GM21367 (cell line): ENCODE measurements at regions not wholly inside any gene's neighbourhood (a gene's known extent, or its start where the extent isn't known, plus 50 kb on each side); places are given as distances from the start of the nearest gene placed in this dataset.

Experiments used
- ATAC-seq: cut with Tn5 transposase; IDR thresholded peaks from one replicate; pipeline ENCODE4 v1.9.1; 2021; ENCODE audit not compliant: unreplicated experiment

- ATAC-seq = no peak
Observed at GRCh38 chr4:187224560-187224959, 500.9 kb upstream of the FAT1 start.

GRCh38 chr4:187227907-187228704, 504.4 kb upstream of the FAT1 start:
- no peak for ATAC-seq

GRCh38 chr4:187232196-187232595, 508.5 kb upstream of the FAT1 start:
- no peak for ATAC-seq

GRCh38 chr4:187232796-187233195, 509.1 kb upstream of the FAT1 start:
- no peak for ATAC-seq

DNA sequence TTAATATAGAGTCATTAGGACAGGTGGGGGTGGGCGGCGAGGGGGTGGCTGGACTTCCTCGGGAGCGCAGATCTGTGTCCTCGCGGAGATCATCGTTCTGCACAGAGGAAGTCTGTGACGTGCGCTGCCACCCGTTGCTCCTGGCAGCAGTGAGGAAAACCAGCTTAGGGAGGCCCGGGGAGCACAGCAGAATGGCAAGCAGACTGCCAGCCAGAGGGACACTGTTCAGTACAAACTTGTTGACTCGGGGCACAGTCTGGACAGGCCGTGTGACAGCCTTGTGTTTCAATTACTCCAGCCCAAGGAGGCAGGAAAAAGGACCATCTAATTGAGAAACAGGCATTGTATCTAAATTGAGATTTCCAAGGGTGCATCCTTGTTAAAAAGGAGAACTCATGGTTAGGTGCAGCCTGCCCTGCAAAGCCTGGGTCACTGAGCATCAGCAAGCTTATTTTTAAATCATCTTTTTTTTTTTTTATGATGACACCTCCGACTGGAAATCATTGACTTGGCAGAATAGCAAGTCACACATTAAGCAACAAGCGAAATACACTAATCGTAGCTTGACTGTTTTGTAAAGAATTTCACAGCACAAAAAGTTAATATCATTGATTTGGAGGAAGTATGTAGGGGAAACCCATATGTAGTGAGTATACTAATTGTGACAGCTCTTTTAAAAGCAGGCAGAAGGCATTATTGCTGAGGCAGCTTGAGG, 512.0 kb upstream of the FAT1 start:
- ATAC-seq = no peak

GRCh38 chr4:187236209-187236890, 512.7 kb upstream of the FAT1 start:
- no peak for ATAC-seq

DNA sequence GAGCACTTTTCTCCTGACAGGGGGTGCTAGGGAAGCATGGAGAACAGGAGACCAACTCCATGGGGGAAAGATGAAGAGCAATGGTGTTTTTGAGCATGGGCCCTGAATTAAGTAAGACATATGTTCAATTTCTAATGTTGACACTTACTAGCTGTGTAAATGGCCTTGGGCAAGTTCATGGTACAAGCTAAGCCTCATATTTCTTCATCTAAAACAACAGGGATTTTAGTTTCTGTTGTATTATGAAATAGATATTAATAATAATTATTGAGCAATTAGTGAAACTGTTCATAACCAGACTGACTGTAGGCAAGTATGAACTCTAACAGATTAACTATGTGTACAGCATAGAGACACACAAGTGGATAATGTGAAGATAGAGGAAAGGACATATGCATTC, 515.0 kb upstream of the FAT1 start:
- no peak for ATAC-seq

- no peak for ATAC-seq
Observed at GRCh38 chr4:187251896-187252295, 528.2 kb upstream of the FAT1 start.

- no peak for ATAC-seq
Observed at GRCh38 chr4:187256897-187257296, 533.2 kb upstream of the FAT1 start.

DNA sequence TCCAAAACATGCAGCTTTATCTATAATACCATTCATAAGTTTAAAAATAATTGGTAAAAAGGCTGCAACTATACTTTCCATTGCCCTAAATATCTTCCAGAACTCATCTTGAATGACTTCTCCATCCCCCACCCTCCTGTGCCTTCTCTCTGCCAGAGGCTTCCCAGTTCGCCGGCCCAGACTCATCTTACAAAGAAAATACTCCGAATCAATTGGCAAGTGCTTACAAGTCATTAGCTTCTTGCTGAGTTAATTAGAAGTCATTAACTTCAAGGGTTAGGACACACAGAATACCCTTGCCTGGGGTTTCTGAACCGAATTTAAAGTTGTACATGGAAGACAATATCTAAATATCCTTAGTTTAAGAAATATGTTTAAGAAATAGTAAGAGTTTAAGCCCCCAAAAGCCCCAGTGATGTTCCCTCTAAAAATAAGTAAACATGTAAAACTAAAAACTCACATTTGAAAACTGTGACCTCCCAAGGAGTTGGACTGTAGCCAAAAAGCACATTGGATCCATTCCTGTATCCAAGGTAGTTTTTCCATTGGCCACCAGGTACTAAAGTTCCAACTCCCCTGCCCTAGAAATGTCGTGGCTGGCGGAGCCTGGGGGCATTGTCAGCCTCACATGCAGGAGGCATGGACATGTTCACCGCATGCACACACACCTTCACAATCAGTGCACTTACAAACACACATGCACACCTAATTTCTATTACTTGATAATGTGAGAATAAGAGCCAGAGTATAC, 535.2 kb upstream of the FAT1 start:
- no peak for ATAC-seq

- no peak for ATAC-seq
Observed at GRCh38 chr4:187268940-187269339, 545.3 kb upstream of the FAT1 start.

GRCh38 chr4:187270154-187270553, 546.5 kb upstream of the FAT1 start:
- no peak for ATAC-seq

DNA sequence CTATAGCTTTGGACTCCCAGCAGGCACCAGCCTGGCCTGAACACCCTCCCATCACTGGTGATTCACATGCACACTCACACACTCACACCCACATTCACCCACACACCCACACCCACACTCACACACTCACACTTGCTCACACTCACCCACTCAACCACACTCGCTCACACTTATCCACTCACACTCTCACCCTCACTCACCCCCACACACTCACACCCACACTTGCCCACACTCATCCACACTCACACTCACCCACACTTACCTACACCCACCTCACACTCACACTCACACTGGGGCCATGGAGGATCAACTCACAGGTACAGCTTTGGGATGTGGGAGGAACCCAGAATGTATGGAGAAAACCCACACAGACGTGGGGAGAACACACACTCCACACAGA, 548.2 kb upstream of the FAT1 start:
- ATAC-seq = no peak

- ATAC-seq = no peak
Observed at GRCh38 chr4:187274153-187274552, 550.5 kb upstream of the FAT1 start.

- no peak for ATAC-seq
Observed at GRCh38 chr4:187276736-187277408, 553.2 kb upstream of the FAT1 start.

DNA sequence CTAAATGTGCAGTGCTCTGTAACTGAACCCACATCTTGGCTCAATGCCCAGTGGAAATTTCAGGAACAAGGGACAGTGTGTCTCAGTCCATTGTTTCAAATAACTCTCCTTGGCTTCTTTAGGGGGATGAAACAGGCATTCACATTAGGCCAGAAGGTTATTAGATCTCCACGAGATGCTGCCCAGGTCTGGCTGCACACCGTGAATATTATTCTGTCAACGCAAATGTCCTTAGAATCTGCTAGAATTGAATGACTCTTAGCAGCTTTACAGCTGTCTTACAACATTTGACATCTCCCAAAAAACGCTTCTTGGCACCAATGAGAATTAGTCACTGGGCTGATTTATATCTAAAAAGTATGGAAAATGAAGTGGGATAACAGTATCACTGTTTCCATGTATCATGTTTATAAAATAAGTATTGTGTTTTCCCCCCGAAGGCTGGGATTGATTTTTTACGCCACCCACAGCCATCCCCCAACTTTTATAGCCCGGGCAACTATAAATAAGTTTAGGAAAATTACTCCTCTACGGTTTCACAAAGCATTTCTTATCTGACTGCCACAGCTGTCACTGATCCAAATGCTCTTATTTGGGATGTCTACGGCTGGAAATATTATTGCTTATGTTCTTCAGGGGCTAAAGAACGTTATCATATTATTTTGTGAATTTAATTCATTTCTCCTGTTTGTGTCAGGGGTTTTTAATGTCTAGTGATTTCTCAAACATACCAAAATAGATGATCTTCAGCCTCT, 559.7 kb upstream of the FAT1 start:
- ATAC-seq = no peak

DNA sequence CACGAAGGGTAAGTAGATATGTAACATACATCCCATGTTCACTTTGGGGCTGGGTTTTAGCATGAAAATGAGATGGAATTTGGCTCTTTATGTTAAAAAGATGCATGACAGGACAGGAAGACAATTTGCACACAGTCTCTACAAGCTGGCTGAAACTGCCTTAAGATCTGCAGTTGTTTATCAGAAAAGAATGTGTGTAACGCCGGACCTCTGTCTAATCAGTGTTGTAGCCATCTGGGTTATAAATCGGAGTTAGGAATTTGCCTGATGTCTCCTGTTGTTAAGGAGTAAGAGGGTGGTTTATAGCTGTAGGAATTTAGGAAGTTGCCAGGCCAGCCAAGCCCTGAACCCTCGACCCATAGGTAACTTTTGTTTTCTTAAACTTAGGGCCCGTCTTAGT, 562.9 kb upstream of the FAT1 start:
- ATAC-seq = no peak

DNA sequence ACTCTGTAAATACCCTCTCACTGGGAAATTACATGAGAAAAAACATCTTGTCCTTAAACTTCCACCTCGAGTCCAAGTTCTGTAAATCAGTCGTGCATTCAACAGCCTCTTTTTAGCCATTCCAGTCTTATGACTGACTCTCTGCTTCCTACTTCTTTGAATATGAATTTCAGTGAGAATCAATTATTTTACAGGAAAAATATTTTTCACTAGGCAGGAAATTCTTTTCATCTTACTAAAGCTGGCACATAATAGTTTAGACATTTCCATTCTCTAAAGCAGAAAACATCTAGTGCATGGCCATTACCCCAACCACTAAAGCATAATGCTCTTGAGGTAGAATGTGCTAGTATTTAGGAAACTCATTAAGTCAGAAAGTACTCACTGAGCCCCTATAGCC, 565.7 kb upstream of the FAT1 start:
- ATAC-seq = no peak

DNA sequence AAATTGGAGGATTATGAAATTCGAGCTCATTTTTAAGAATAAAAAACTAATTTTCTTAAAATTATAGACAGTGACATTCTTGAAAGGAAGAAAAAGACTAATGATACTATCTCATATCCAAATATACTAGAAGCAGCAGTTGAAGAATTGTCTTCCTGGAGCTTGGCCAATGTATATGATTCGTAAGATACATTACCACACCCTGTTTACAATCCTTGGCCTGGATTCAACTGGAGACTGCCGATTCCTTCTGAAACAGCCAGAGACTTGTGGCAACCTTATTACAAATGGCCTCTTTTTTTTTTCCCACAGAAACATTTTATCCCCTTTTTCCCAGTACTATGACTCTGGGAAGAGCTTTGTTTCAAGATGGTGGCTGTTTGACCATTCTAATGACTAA, 571.2 kb upstream of the FAT1 start:
- ATAC-seq = no peak

DNA sequence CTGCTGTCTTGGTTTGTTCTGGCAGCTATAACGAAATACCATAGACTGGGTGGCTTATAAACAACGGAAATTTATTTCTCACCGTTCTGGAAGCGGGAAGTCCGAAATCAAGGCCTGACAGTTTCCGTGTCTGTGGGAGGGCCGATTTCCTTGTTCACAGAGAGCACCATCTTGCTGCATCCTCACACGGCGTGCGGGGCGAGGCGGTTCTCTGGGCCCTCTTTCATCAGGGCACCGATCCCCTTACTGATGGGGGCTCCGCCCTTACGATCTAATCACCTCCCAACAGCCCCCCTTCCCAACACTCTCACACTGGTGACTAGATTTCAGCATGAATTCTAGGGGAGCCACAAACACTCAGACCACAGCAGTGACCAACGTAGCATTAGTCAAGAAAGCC, 578.3 kb upstream of the FAT1 start:
- ATAC-seq = no peak
